ENCODE measurements at regions not wholly inside any gene's neighbourhood (a gene's known extent, or its start where the extent isn't known, plus 50 kb on each side); places are given as distances from the start of the nearest gene placed in this dataset.

DNA sequence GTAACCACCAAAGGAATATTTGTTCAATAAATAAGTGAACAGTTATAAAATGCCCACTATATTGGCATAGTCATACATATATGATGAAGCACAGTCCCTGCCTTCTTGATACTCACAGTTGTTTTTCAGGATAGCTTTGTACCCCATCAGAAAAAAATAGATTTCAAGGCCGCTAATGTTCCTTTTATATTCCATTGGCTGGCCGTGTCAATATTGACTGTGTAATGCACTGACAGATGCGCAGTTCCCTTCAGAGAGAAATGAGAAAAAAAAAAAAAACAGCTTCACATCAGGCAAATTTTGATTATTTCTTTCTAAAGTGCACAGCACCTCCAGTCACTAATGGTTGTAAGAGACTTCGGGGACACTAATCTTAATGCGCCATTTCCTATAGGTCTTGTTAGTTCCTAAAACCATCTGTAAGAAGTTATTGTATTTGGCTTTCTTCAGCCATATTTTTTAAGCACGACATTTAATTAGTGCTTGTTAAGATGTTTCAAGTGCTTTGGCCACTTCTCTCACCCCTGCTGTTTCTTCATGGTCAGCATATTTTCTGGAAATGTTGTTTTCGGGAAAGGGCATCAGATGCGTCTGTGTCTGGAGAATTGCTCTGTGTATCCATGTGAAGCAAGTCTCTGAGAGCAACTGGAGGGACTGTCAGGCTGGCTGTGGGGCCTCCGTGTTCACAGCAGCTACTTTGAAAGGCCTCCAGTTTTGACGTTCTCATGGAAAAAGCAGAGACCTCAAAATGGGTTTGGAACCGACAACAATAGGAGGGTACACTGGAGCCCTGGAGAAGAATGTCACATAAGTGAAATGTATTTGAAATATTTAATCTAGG is 378.3 kb downstream of the MTX2 start:
- DNase-seq (ENCODE audit: low read depth in 2 of 2), result no peak

DNA sequence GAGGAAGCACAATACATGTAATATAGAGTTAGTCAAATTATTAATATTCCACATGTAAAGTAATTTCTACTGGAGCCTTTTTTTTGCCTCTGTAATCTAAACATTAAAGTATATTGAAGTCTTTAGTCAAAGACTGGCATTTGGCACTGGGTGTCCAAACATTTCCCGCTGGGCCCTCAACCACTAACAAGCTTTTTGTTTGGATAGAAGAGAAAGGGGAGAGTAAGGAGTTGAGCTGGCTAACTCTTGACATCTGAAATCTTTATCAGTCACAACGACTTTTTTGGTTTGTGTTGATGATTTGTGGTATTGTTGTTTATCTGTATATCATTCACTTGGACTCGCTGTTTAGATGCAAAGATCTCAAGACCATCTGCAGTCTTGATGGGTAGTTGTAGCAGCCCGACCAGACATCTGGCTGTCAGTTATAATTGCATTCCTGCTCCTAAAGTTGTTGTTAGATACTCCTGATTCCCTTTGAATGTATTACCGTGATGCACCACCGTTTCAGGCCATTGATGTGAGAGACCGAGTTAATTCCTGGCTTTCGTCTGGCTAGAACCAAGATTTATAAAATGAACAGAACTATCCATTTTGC is 379.6 kb downstream of the MTX2 start:
- DNase-seq (ENCODE audit: low read depth in 2 of 2), result no peak

DNA sequence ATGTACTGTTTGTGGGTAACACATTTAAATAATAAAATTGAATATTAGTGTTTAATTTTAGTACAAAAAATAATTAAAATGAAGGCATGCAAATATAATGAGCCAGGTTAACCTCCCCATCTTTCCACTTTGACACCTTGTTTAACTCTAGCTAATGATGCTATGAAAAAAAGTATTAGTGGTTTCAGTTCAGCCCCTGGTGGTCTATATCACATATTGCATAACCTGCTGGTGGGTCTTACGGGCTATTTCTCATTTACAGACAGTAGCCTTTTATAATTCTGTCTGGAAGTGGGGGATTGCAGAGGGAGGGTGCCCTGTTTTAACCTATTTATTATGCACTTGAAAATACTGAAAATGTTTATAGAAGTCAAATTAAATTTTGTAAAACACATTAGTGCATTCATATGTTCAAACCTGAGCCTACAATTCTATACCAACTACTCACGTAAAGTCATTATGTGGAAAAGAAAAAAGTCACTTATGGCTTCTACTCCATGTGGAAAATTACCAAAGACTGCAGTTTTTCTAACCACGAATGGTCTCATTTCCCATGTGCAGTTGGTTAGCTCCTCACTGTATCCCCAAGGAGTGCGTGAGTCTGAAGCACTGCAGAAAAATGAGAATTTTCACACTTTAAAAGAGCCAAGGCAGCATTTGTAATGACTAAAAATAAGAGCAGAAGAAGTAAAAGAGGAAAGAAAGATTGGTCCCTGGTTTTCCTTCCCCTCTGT is 381.0 kb downstream of the MTX2 start:
- DNase-seq (ENCODE audit: low read depth in 2 of 2), result no peak

DNA sequence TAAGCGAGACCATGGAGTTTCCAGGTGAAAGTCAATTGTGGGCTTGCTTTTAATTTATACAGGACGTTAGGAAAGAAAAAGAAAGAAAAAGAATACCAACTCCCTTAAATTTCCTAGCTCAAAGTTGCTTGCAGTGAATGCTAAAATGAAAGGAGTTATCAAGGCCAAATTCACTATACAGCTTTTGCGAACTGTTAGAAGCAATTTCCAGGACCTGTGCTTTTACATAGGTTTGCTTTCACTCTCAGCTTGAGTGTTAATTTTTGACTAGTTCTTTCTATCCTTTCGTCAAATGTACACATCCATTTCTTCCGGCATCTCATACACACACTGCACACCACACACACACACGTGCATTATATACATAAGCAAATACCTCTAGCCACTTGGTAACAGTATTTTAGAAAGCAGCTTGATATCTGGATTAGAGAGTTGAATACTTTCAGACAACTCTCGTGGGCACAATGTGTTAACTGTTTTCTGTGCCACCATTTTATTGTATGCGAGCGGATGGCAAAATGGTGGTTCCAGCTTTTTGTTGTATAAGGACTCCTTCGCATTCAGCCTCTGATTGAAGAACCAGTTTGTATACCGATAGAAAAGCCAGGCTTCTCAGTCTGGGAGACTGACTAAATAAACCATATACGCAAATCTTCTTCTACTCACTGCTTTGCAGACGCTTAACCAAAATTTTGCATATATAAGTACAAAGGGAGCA is 381.8 kb downstream of the MTX2 start:
- no peak for DNase-seq (ENCODE audit: low read depth in 2 of 2)

DNA sequence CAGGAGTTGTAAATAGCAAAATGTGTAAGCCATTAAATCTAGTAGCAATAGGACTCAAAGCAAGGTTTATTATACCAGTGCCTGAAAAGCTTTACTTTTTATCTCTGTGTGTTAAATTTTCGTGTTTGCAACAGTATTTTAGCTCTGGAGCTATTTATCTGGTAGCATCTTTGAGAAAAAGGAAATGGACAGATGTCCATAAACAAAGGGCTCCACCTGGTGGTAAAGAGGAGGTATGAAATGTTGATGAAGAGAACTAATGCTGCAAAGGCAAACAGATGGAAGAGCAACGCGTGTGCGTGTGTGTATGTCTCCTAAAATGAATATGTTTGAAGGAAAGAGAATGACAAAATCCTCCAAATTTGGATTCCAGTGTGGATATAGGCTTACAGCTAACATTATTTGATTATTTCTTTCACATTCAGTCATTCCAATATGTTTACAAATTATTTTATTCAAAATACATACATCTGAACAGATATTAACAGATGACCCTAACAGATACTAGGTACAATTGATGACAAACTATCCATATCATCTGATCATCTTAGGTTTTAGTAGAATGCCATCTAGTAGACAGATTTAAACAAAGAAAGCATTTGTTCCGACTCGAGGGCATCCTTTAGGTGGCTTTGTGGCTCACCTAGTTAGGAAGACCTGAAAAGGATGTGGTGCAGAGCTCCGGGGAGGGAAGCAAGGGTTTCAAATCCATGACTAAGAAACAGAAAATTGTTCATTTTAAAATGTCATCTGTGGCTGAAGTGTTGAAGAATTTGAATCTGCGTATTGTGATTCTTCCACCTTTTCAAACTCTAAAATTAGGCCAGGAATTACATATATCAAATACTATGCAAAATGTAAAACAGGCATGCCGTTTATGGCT is 383.3 kb downstream of the MTX2 start:
- no peak for DNase-seq (ENCODE audit: low read depth in 2 of 2)

DNA sequence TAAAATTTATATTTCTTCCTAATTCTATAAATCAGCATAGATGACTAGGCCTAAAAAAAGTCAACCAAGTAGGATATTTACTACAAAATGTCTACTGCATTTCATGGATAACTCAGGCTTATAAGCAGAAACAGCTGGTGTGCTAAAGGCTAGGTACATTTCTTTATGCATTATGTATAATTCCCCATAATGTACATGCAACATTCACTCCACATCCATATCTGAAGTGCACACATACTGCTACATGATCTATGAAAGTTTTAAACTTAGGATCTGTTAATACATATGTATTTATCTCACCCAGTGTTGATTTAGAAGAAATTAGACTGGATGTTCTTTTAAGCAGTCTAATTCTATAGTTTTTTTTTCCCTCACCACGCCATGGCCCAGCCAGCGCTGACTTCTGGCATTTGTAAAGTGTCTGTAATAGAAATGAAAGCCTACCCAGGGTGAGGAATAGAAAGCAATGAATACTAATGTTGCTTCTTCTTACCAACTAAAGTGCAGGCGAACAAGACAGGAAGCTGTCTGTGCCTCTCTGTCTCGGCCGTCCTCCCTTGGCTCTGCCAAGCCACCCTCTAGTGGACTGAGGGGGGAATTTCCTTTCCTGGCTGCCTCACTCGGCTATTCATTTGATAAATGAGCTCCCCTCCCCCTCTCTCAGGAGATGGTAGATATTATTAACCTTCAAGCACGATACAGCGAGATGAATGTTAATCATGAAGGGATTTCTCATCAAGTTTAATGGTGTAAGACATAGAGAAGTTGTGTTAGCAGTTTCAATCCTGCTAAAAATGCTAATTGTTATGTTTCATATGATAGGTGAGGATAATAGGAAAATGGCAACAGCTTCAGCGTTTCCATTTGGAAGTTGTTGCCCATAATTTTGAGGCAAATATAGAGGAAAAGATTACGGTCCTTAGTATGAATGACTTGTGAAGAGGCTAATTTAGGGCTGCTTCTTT is 384.5 kb downstream of the MTX2 start:
- no peak for DNase-seq (ENCODE audit: low read depth in 2 of 2)

DNA sequence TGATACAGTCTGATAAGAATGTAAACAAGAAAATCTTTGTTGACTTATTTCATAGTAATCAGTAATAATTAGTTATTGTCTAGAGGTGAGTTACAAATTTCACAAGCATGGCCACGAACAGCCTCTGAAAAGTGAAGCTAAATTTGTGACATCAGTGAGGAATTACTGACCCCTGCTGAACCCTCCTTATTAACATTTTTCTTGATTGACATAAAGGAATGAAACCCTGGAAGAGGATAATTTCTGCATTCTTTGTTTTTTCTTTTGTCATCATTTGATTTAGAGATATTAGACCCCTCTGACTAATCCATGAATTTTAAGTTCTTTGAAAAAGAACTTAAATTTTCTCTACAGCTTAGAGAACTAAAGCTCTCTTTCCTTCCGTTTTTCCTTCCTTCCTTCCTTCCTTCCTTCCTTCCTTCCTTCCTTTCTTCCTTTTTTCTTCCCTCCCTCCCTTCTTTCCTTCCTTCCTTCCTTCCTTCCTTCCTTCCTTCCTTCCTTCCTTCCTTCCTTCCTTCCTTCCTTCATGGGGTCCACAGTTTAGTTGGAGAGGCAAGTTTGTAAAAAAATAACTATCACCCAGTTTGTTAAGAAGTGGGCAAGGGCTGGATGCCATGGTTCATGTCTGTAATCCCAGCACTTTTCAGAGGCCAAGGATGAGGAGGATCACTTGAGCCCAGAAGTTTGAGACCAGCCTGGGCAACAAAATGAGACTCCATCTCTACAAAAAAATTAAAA is 387.0 kb downstream of the MTX2 start:
- DNase-seq (ENCODE audit: low read depth in 2 of 2), result no peak

DNA sequence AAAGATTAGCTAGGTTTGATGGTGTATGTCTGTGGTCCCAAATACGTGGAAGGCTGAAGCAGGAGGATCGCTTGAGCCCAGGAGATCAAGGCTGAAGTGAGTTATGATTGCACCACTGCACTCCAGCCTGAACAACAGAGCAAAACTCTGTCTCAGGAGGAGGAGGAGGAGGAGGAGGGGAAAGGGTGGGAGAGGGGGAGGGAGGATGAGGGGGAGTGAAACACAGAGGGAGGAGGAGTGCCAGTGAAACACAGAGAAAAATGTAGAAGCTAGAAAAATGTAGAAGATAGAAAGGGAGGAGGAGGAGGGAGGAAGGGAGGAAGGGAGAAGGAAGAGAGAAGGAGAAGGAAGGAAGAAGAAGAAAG is 387.5 kb downstream of the MTX2 start:
- DNase-seq (ENCODE audit: low read depth in 2 of 2), result no peak

DNA sequence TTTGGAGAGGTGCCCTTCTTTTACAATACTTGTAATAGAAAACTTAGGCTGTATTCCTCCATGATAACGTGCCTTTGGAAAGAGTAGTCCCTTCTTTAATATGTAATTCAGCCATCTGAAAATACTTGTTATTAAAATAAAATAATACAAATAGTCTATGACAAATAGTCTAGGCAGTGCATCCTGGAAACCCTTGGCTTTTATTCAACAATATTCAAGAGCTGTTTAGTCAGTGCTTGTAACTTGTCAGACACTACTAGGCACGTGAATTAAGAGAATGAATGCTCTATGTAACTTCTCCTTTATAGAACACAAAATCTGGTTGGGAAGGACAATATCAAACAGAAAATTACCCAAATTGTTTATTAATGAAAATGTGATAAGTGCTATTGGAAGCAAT is 388.2 kb downstream of the MTX2 start:
- DNase-seq (ENCODE audit: low read depth in 2 of 2), result no peak

DNA sequence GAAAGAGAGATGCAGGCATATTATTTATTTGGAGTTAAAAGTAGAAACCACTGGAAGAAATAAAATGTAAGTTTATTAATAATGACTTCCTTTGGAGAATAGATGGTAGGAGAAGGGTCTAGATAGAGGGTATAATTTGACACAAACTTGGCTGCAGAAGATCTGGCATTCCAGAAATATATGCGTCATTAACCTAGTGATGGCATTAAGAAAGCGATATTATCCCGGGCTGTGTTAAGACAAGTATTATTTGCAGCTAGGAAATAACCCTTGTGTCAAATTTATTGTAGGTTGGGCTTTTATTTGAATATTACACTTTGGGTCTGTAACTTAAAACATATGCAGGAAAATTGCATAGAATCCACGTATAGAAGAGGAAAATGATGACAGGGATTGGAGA is 389.5 kb downstream of the MTX2 start:
- DNase-seq (ENCODE audit: low read depth in 2 of 2), result no peak

DNA sequence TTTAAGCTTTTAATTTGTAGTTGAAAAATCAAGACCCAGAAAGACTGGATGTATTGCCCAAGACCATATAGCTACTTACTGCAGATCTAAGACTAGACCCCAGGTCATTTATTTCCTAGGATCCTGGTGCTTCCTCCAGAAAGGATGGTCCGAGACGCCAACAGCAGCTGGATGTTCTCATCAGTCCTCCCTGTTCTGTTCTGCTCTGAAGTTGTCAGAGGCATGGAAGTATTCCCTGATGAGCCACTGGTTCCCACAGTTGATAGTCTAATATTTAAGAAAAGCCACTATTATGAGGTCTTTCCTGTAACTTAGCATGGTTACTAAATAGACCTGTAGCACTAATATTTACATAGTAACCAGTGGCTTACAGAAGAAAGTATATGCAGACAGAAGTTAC is 393.5 kb downstream of the MTX2 start:
- no peak for DNase-seq (ENCODE audit: low read depth in 2 of 2)

DNA sequence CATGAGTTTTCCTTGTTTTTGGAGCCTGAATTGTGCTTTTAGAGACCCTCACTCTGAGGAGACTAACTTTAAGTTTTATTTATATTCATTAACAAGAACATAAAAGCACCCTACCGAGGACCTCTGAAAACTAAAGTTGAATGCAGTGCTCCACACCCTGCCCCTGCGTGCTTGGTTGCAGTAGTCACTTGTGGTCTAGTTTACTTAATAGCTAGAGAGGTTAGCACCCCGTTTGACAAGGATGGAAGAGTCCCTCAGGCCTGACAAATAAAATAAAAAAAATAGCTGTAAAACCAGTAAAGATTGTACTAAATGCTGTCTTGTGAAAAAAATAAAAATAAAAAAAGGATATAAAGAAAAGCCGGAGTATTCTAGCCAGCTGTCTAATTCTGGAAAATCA is 395.2 kb downstream of the MTX2 start:
- no peak for DNase-seq (ENCODE audit: low read depth in 2 of 2)

DNA sequence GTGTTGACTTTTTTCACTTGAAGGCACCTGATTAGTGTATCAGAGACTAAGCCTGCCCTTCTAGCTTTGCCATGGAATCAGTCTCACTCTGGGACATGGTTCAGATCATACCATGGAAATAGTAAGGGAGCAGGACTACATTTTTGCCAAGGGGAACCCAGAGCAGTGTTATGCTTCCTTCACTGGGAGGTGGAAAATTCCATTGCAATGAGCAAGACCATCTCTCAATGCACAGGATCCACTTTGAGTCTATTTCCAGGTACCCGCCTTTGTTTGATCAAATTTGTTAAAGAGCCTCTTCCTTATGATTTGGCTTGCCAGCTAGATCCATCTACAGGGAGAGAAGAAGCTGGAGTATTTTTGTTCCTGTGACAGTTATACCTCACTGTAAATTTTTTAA is 395.8 kb downstream of the MTX2 start:
- no peak for DNase-seq (ENCODE audit: low read depth in 2 of 2)

DNA sequence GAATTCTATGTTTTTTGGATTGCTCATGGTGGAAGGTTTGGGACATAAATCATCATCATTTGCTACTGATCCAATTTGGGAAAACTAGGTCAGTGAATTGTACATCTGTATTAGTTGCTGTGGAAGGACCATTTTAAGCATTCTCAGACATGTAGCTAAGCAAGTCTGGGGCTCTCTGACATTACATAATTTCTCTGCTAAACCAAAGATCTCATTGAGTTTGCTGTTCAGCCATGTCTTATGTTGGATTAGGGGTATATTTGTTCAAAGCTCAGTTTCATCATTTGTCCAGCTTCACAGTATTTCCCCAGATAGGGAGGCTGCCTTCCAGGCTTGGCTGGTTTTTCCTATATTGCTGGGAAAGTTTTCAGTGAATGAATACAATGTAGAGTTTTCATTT is 399.7 kb downstream of the MTX2 start:
- DNase-seq (ENCODE audit: low read depth in 2 of 2), result no peak

DNA sequence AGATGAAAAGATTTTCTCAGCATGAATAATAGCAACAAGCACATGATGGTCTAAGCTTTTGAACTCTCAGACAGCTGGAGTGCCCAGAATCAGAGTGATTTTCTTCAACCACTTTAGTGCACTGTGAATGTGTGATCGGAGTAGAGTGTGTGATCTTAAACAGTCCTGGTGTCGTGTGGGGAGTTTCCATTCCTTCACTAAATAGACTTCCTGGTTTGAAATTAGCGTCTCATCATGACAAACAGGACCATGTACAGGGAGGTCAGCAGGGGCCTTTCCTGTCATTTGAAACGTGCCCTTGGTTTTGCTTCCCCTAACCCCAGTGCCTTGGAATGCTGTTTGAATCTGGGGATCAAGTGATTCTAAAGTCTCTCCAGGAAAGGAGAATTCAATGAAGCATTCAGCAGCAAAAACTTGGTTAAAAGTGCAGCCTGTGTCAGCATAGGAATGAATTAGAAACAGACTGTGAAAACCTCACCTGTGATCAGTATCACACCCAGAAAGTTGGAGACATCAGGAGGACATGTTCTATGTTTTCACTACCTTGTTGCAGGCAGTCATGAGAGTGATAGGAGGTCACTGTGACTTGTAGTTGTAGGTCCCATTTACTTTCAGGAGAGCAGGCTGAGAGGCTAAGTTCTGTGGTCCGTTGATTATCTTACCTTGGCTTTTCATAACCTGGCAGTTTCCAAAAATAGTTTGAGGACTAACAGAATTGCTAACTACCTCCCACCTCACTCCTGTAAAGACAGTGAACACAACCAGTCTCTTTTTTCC is 400.3 kb downstream of the MTX2 start:
- DNase-seq (ENCODE audit: low read depth in 2 of 2), result no peak

DNA sequence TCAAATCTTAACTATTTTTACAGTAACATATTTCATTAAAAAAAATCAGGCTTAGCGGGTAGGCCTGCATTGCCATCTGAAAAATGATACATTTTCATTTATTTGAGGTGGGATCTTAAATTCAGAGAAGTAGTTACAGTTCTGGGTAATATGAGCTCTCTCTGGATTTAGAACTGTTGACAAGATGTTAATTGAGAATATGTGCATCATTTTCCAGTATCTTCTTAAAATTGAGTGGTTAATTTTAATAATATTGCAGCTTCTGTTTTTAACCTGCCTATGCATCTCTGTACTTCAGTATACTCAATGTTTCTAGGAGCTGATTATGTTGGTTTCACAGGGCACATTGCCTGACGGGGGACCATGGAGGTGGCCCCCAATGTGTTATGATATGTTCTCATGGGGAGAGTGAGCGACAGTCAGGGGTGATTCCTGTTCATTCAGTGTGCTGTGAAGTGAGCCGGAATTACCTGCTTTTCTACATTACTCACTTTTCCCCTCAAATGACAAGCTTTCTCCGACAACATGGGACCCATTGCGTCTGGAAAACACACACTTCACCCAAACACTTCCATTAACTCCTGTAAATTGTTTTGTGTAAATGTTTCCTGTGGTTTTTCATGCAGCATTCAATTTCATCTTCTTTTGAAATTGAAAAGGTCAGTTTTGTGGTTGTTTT is 406.2 kb downstream of the MTX2 start:
- no peak for DNase-seq (ENCODE audit: low read depth in 2 of 2)

DNA sequence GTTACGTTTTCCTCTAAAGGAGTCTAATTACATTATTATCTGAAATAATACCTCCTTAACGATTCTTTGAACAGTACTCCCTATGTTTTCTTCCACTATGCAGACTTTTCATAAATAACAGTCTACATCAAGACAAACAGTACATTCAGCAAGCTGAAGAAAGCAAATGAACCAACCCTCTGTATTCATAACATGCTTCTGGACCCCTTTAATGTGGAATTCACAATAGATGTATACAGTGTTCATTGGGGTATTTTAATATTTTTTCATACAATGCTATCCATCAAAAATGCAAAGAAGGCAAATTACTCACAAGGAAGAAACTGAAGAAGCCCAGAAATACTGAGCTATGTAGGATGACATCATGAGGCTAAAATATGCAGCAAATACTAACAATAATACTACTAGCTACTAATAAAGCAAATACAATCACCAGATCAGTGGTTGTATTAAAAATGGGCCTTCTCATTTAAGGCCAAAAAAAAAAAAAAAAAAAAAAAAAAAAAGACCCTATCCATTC is 408.6 kb downstream of the MTX2 start:
- no peak for DNase-seq (ENCODE audit: low read depth in 2 of 2)

DNA sequence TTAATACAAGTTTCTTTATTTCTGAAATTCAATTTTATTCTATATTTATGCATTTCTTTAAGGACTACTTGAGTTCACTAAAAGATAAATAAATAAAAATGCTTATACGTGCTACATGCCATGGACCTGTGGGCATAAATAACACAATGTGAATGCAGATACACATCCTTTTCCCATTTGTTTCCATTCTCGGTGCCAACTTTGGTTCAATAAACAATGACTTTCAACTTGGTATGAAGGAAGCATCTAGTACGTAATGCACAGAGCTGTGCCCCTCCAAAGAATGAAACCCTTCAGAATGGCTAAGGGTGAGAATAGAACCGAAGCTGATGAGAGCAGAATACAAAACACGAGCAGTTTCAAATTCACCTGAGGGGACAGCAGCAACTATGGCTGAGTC is 409.3 kb downstream of the MTX2 start:
- no peak for DNase-seq (ENCODE audit: low read depth in 2 of 2)
